IMR-90 (cell line): ENCODE measurements at regions not wholly inside any gene's neighbourhood (a gene's known extent, or its start where the extent isn't known, plus 50 kb on each side); places are given as distances from the start of the nearest gene placed in this dataset.

Experiments
- ATAC-seq: fragments of 200-7000 bp; cut with Tn5 transposase; 2 replicates; pipeline ENCODE4 v1.9.1; 2020; ENCODE audit warnings: low read depth, mild to moderate bottlenecking, moderate library complexity
- BruUV-seq: library from RNA; stranded (reverse); fragments of 400-500 nt; replicated peaks from 2 replicates; lab custom pipeline; 2021; lab: Mats Ljungman, UMichigan
- CTCF ChIA-PET: fragments of 300-600 bp; formaldehyde crosslinking; extraction: SDS; loops from one replicate; lab custom pipeline; 2021; ENCODE audit warnings: antibody characterized with exemption; lab: Yijun Ruan, JAX
- POLR2A ChIA-PET: fragments of 300-600 bp; sonication (Branson Sonifier 250); formaldehyde crosslinking; loops from one replicate; lab custom pipeline; 2022; ENCODE audit warnings: antibody characterized with exemption; ENCODE audit not compliant: unreplicated experiment; lab: Charles Lee
- DNase-seq: peaks from one replicate; pipeline ENCODE4 v3.0.0; 2013
- H2AFZ ChIP-seq: replicated peaks from 2 replicates; pipeline ENCODE3; 2013; ENCODE audit warnings: low read length, mild to moderate bottlenecking; ENCODE audit not compliant: poor library complexity
- H2AK5ac ChIP-seq: 2 replicates; pipeline ENCODE4 v1.6.1; 2013; ENCODE audit warnings: low read depth, low read length, inconsistent platforms
- H2AK9ac ChIP-seq: replicated peaks from 2 replicates; pipeline ENCODE3; 2013; ENCODE audit warnings: mild to moderate bottlenecking, low read depth, low read length, moderate library complexity; ENCODE audit not compliant: poor library complexity
- H2BK120ac ChIP-seq: 2 replicates; pipeline ENCODE4 v1.6.1; 2013; ENCODE audit warnings: low read depth, low read length, inconsistent platforms
- H2BK15ac ChIP-seq: 3 replicates; pipeline ENCODE4 v1.6.1; 2013; ENCODE audit warnings: low read depth, low read length, inconsistent platforms
- H2BK20ac ChIP-seq: 2 replicates; pipeline ENCODE4 v1.6.1; 2013; ENCODE audit warnings: low read depth, mild to moderate bottlenecking, inconsistent platforms, low read length, moderate library complexity
- H2BK5ac ChIP-seq: 2 replicates; pipeline ENCODE4 v1.6.1; 2013; ENCODE audit warnings: mild to moderate bottlenecking, low read depth, low read length, inconsistent platforms; ENCODE audit not compliant: poor library complexity, severe bottlenecking
- H3K14ac ChIP-seq: replicated peaks from 2 replicates; pipeline ENCODE4 v1.6.1; 2013; ENCODE audit warnings: low read depth, low read length, inconsistent platforms
- H3K18ac ChIP-seq: 2 replicates; pipeline ENCODE4 v1.6.1; 2013; ENCODE audit warnings: low read depth, low read length, control low read depth
- H3K23ac ChIP-seq: 2 replicates; pipeline ENCODE4 v1.6.1; 2013; ENCODE audit warnings: low read depth, low read length, inconsistent platforms
- H3K27ac ChIP-seq: 2 replicates; pipeline ENCODE4 v1.5.1; 2013; ENCODE audit warnings: mild to moderate bottlenecking, control low read depth, low read length; ENCODE audit not compliant: insufficient read depth
- H3K27me3 ChIP-seq: 2 replicates; pipeline ENCODE4 v1.6.1; 2013; ENCODE audit warnings: low read length; ENCODE audit not compliant: control insufficient read depth, insufficient read depth
- H3K36me3 ChIP-seq: 2 replicates; pipeline ENCODE4 v1.6.1; 2013; ENCODE audit warnings: low read length, mixed read lengths; ENCODE audit not compliant: control insufficient read depth, insufficient read depth
- H3K4ac ChIP-seq: 2 replicates; pipeline ENCODE4 v1.6.1; 2013; ENCODE audit warnings: low read depth, low read length, inconsistent platforms
- H3K4me1 ChIP-seq: 2 replicates; pipeline ENCODE4 v1.6.1; 2013; ENCODE audit warnings: low read length, mixed read lengths; ENCODE audit not compliant: control insufficient read depth, insufficient read depth
- H3K4me2 ChIP-seq: 2 replicates; pipeline ENCODE4 v1.6.1; 2013; ENCODE audit warnings: low read depth, mild to moderate bottlenecking, control low read depth, low read length, moderate library complexity
- H3K4me3 ChIP-seq: 2 replicates; pipeline ENCODE4 v1.5.1; 2013; ENCODE audit warnings: low read depth, mild to moderate bottlenecking, control low read depth, low read length, moderate library complexity; ENCODE audit not compliant: insufficient read depth
- H3K56ac ChIP-seq: 2 replicates; pipeline ENCODE4 v1.6.1; 2013; ENCODE audit warnings: low read length, inconsistent platforms; ENCODE audit not compliant: insufficient read depth; ENCODE audit errors: extremely low read depth
- H3K79me1 ChIP-seq, 2 experiments: 2 replicates each; pipeline ENCODE4 v1.6.1; 2013; ENCODE audit warnings: low read length in 2 of 2, inconsistent platforms in 1 of 2, low read depth in 1 of 2
- H3K9ac ChIP-seq: 2 replicates; pipeline ENCODE4 v1.6.1; 2013; ENCODE audit warnings: low read depth, low read length, control low read depth
- H3K9me1 ChIP-seq: 2 replicates; pipeline ENCODE4 v1.6.1; 2013; ENCODE audit warnings: low read length, inconsistent platforms; ENCODE audit not compliant: insufficient read depth
- H3K9me3 ChIP-seq: 2 replicates; pipeline ENCODE4 v1.6.1; 2013; ENCODE audit warnings: low read length; ENCODE audit not compliant: control insufficient read depth, insufficient read depth
- H4K20me1 ChIP-seq: 2 replicates; pipeline ENCODE4 v1.6.1; 2013; ENCODE audit warnings: low read length, inconsistent platforms; ENCODE audit not compliant: insufficient read depth
- H4K5ac ChIP-seq: 2 replicates; pipeline ENCODE4 v1.6.1; 2013; ENCODE audit warnings: mild to moderate bottlenecking, low read depth, low read length, control low read depth
- H4K8ac ChIP-seq, 2 experiments: 2 replicates each; pipeline ENCODE4 v1.6.1; 2013; ENCODE audit warnings: low read depth in 2 of 2, low read length in 2 of 2, control low read depth in 1 of 2, inconsistent platforms in 1 of 2
- H4K91ac ChIP-seq: 2 replicates; pipeline ENCODE4 v1.6.1; 2013; ENCODE audit warnings: low read depth, low read length, inconsistent platforms; ENCODE audit not compliant: insufficient read depth
- BHLHE40 ChIP-seq: fragments of 150-350 bp; IDR thresholded peaks from 2 replicates; pipeline ENCODE4 v1.6.1; 2016; ENCODE audit warnings: mild to moderate bottlenecking, low read depth, low read length
- RCOR1 ChIP-seq: IDR thresholded peaks from 2 replicates; pipeline ENCODE4 v1.6.1; 2012; ENCODE audit warnings: mild to moderate bottlenecking, low read length, improper control_type of control experiment; ENCODE audit not compliant: insufficient replicate concordance
- RFX5 ChIP-seq: IDR thresholded peaks from 2 replicates; pipeline ENCODE4 v1.8.0; 2012; ENCODE audit warnings: low read depth, mild to moderate bottlenecking, low read length, moderate library complexity
- WGBS, 2 experiments: methylation state at CpG; one replicate each; pipeline versions ENCODE4 v1.1.5 to v1.1.7; 2013; ENCODE audit warnings: missing lambda C conversion rate in 2 of 2; ENCODE audit not compliant: insufficient read length in 1 of 2; ENCODE audit errors: extremely low coverage in 2 of 2; 5-methylcytosine and 5-hydroxymethylcytosine counted together
- dilution Hi-C: fragments of 300-500 bp; cut with HindIII; formaldehyde crosslinking; loops from one replicate; pipeline ENCODE4 v1.14.3; 2018; ENCODE audit warnings: low sequenced_read_pairs; ENCODE audit not compliant: unreplicated experiment
- in situ Hi-C: fragments of 300-500 bp; cut with MboI; formaldehyde crosslinking; loops from 3 replicates; pipeline ENCODE4 v1.14.3; 2019; ENCODE audit warnings: low sequenced_read_pairs, inconsistent platforms, mixed read lengths
- intact Hi-C: fragments of 100-400 bp; cut with micrococcal nuclease; formaldehyde crosslinking; loops from 2 replicates; pipeline ENCODE4 v1.10.0; 2022
- TF ChIP-seq, protein P1 (sequence below): fragments of 150-350 bp; IDR thresholded peaks from 2 replicates; pipeline ENCODE4 v1.6.1; 2016; ENCODE audit warnings: low read depth, mild to moderate bottlenecking, low read length, moderate library complexity, borderline replicate concordance

DNA sequence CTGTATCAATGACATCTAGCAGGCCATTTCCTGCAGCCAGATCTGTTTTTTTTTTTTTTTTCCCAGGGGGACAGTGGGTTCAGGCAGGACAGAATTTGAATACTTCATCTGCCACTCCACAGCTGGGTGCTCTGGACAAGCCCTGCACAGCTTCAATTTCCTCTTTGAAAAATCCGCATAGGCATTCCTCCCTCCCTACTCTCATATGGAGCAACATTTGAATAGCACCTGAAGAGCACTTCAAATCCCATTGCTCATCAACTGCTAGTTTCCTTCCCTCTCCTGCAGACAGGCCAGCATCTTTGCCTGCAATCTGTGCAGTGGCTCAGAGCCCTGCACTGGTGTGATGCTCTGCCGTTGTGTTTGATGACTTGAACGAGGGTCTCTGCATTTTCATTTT lies 326.3 kb downstream of the TSN start:
- no peak overlapping the region for H2BK20ac ChIP-seq
- no peaks in the 10 kb centered on the region for H3K9me3 ChIP-seq
- ATAC-seq (no peak), DNase-seq (no peak)
- H3K18ac ChIP-seq = no peak overlapping the region
- no peak overlapping the region for H3K4me3 ChIP-seq
- H4K5ac ChIP-seq = no peak overlapping the region
- no peaks in the 10 kb centered on the region for H4K20me1 ChIP-seq
- no peaks in the 10 kb centered on the region for H3K4me1 ChIP-seq
- no peak overlapping the region for H2AK9ac ChIP-seq
- H3K9me1 ChIP-seq = no peaks in the 10 kb centered on the region
- dilution Hi-C loops = no loop called here
- in situ Hi-C loops = no loop called here
- no peaks in the 10 kb centered on the region for H3K79me1 ChIP-seq
- TF ChIP-seq RFX5 (no peak), RCOR1 (no peak), BHLHE40 (no peak)
- TF ChIP-seq, protein P1, sequence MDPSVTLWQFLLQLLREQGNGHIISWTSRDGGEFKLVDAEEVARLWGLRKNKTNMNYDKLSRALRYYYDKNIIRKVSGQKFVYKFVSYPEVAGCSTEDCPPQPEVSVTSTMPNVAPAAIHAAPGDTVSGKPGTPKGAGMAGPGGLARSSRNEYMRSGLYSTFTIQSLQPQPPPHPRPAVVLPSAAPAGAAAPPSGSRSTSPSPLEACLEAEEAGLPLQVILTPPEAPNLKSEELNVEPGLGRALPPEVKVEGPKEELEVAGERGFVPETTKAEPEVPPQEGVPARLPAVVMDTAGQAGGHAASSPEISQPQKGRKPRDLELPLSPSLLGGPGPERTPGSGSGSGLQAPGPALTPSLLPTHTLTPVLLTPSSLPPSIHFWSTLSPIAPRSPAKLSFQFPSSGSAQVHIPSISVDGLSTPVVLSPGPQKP = no peak
- no peak overlapping the region for H3K4ac ChIP-seq
- H2BK5ac ChIP-seq = no peak overlapping the region
- no peak overlapping the region for H2BK120ac ChIP-seq
- intact Hi-C loops = no loop called here
- no TSS peak for BruUV-seq
- no peak overlapping the region for H2BK15ac ChIP-seq
- no peak overlapping the region for H3K56ac ChIP-seq
- no peak overlapping the region for H3K27ac ChIP-seq
- H3K27me3 ChIP-seq = no peaks in the 10 kb centered on the region
- no peak overlapping the region for H4K8ac ChIP-seq
- no peak overlapping the region for H3K4me2 ChIP-seq
- no peak overlapping the region for H2AFZ ChIP-seq
- H2AK5ac ChIP-seq = no peak overlapping the region
- CTCF ChIA-PET = no interaction called here
- no peak overlapping the region for H3K23ac ChIP-seq
- POLR2A ChIA-PET = no interaction called here
- H4K91ac ChIP-seq = no peak overlapping the region
- H3K14ac ChIP-seq = no peak overlapping the region
- 29% methylated on average over 1 of the region's 3 CpGs; no CpG with 5 or more reads in 1 of the 2 experiments for WGBS, 2 experiments
- H3K9ac ChIP-seq = no peak overlapping the region
- no peaks in the 10 kb centered on the region for H3K36me3 ChIP-seq
